ENCODE measurements at regions not wholly inside any gene's neighbourhood (a gene's known extent, or its start where the extent isn't known, plus 50 kb on each side); places are given as distances from the start of the nearest gene placed in this dataset.
"Not testable (repeated sequence)": the region's sequence is repeated elsewhere in the genome, so short reads cannot be mapped to it uniquely, and the experiment has no call there.

GRCh38 chrX:130467936-130468335 lies 66.1 kb downstream of the RBMX2 start:
- no peak for DNase-seq (ENCODE audit: low spot score)

- DNase-seq (ENCODE audit: low spot score), result no peak
Measured at GRCh38 chrX:130468395-130468923, 66.7 kb downstream of the RBMX2 start.

- no peak for DNase-seq (ENCODE audit: low spot score)
Measured at GRCh38 chrX:130482871-130483270, 81.1 kb downstream of the RBMX2 start.

- DNase-seq (ENCODE audit: low spot score), result no peak
Measured at GRCh38 chrX:130485870-130486269, 84.1 kb downstream of the RBMX2 start.

GRCh38 chrX:130495502-130495901 lies 93.7 kb downstream of the RBMX2 start:
- DNase-seq (ENCODE audit: low spot score), result not testable (repeated sequence)

GRCh38 chrX:130497531-130497930 lies 95.7 kb downstream of the RBMX2 start:
- DNase-seq (ENCODE audit: low spot score), result peak; percentile 7

GRCh38 chrX:130498653-130499274 lies 97.0 kb downstream of the RBMX2 start:
- DNase-seq (ENCODE audit: low spot score), result no peak

- no peak for DNase-seq (ENCODE audit: low spot score)
Measured at GRCh38 chrX:130502016-130502570, 100.3 kb downstream of the RBMX2 start.

GRCh38 chrX:130504019-130504418 lies 102.2 kb downstream of the RBMX2 start:
- no peak for DNase-seq (ENCODE audit: low spot score)

GRCh38 chrX:130507015-130507414 lies 105.2 kb downstream of the RBMX2 start:
- no peak for DNase-seq (ENCODE audit: low spot score)

- DNase-seq (ENCODE audit: low spot score), result not testable (repeated sequence)
Measured at GRCh38 chrX:130512534-130512933, 110.7 kb downstream of the RBMX2 start.

- DNase-seq (ENCODE audit: low spot score), result no peak
Measured at GRCh38 chrX:130516123-130516522, 114.3 kb downstream of the RBMX2 start.

- DNase-seq (ENCODE audit: low spot score), result peak; percentile 1
Measured at GRCh38 chrX:130523460-130524394, 121.9 kb downstream of the RBMX2 start.

GRCh38 chrX:130524476-130525194 lies 122.8 kb downstream of the RBMX2 start:
- no peak for DNase-seq (ENCODE audit: low spot score)

- DNase-seq (ENCODE audit: low spot score), result no peak
Measured at GRCh38 chrX:130529531-130529930, 127.7 kb downstream of the RBMX2 start.

- DNase-seq (ENCODE audit: low spot score), result no peak
Measured at GRCh38 chrX:130531066-130531465, 129.3 kb downstream of the RBMX2 start.

GRCh38 chrX:130539721-130540321 lies 138.0 kb downstream of the RBMX2 start:
- peak; percentile 24 for DNase-seq (ENCODE audit: low spot score)

GRCh38 chrX:130543603-130544325 lies 142.0 kb downstream of the RBMX2 start:
- DNase-seq (ENCODE audit: low spot score), result no peak

GRCh38 chrX:130545796-130546195 lies 144.0 kb downstream of the RBMX2 start:
- no peak for DNase-seq (ENCODE audit: low spot score)

GRCh38 chrX:130549382-130549781 lies 147.6 kb downstream of the RBMX2 start:
- DNase-seq (ENCODE audit: low spot score), result not testable (repeated sequence)

GRCh38 chrX:130550351-130550750 lies 148.6 kb downstream of the RBMX2 start:
- DNase-seq (ENCODE audit: low spot score), result no peak
